GM12878 (cell line): ENCODE measurements at regions not wholly inside any gene's neighbourhood (a gene's known extent, or its start where the extent isn't known, plus 50 kb on each side); places are given as distances from the start of the nearest gene placed in this dataset.

Experiments used
- CHD1 ChIP-seq: IDR thresholded peaks from 2 replicates; pipeline ENCODE4 v1.6.1; 2012; ENCODE audit warnings: low read depth, low read length, improper control_type of control experiment
- ETV6 ChIP-seq, 2 experiments: fragments of 450-650 bp in 1 of 2; IDR thresholded peaks in 1 of 2; conservative IDR thresholded peaks in 1 of 2; 2 replicates each; pipeline ENCODE4 v1.6.1; 2014; ENCODE audit warnings: antibody characterized with exemption in 1 of 2, borderline replicate concordance in 1 of 2, low read depth in 1 of 2, mild to moderate bottlenecking in 1 of 2, moderate library complexity in 1 of 2
- JUNB ChIP-seq: IDR thresholded peaks from 2 replicates; pipeline ENCODE4 v1.6.1; 2016; ENCODE audit warnings: antibody characterized with exemption, mild to moderate bottlenecking
- KAT2A ChIP-seq: conservative IDR thresholded peaks from 2 replicates; pipeline ENCODE4 v1.6.1; 2011; ENCODE audit warnings: low read depth, low read length; ENCODE audit not compliant: control insufficient read depth
- MTA3 ChIP-seq: IDR thresholded peaks from 2 replicates; pipeline ENCODE4 v1.6.1; 2012; ENCODE audit warnings: low read length, inconsistent platforms, borderline replicate concordance
- MYC ChIP-seq: IDR thresholded peaks from 2 replicates; pipeline ENCODE4 v1.6.1; 2011; ENCODE audit warnings: mild to moderate bottlenecking, low read length, moderate library complexity, inconsistent platforms; ENCODE audit not compliant: insufficient read depth, insufficient replicate concordance, insufficient read length, severe bottlenecking
- NR2C2 ChIP-seq: IDR thresholded peaks from 2 replicates; pipeline ENCODE4 v1.6.1; 2011; ENCODE audit warnings: borderline replicate concordance, low read depth; ENCODE audit not compliant: control insufficient read depth, insufficient read length
- SMC3 ChIP-seq: IDR thresholded peaks from 2 replicates; pipeline ENCODE4 v1.6.1; 2011; ENCODE audit warnings: low read length, improper control_type of control experiment, borderline replicate concordance
- SRF ChIP-seq, 2 experiments: IDR thresholded peaks; 2 replicates each; pipeline ENCODE4 v1.6.1; 2011; ENCODE audit warnings: low read depth in 2 of 2, low read length in 2 of 2, mild to moderate bottlenecking in 1 of 2, moderate library complexity in 1 of 2
- TCF7 ChIP-seq: IDR thresholded peaks from 2 replicates; pipeline ENCODE4 v1.6.1; 2014; ENCODE audit warnings: antibody characterized with exemption, borderline replicate concordance
- TF ChIP-seq, protein P1 (sequence below), 3 experiments: IDR thresholded peaks in 2 of 3; conservative IDR thresholded peaks in 1 of 3; 2 replicates each; pipeline ENCODE4 v1.5.1; 2011; ENCODE audit warnings: low read depth in 3 of 3, low read length in 3 of 3, mild to moderate bottlenecking in 3 of 3, control low read depth in 2 of 3, moderate library complexity in 2 of 3, inconsistent platforms in 1 of 3, mixed read lengths in 1 of 3; ENCODE audit not compliant: control insufficient read depth in 2 of 3, insufficient read depth in 1 of 3; ENCODE audit errors: extremely low read depth in 1 of 3

DNA sequence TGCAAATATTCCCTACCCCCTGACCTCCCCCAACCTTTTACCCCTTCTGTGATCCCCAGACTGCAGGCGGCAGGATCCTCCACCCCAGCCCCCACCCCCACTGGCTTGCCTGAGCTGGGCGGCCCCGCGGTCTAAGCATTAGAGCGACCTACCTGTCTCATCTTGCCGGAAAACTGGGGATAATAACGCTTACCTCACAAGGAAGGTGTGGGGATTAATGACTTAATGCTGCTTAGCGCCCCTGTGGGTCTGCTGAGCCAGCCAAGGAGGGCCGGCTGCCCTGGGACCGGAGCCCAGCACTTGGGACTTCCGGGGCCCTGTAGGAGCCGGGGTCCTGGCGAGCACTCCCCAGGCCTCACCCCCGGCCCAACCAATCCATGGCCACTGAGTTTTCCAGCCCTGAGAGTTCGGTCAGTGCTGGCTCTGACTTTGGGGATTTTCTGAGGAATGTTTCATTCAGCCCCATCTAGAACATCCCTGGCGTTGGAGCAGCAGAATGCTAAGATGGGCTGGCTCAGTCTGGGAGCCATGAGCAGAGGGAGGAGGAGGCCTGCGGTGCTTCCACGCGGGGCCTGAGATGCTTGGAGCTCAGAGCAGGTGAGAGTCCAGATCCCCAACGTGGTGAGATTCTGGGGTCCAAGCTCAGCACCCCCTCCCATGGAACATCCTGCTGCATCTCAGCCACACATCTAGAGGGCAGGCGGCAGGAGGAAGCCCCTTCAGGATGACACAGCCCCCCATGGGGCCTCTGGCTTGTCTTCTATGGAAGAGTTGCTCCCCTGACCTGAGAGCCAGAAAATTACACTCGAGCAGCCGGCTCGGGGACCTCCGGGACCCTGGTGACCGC, 97.9 kb downstream of the RIPK4 start:
- no peak for TF ChIP-seq KAT2A
- TF ChIP-seq, protein P1, sequence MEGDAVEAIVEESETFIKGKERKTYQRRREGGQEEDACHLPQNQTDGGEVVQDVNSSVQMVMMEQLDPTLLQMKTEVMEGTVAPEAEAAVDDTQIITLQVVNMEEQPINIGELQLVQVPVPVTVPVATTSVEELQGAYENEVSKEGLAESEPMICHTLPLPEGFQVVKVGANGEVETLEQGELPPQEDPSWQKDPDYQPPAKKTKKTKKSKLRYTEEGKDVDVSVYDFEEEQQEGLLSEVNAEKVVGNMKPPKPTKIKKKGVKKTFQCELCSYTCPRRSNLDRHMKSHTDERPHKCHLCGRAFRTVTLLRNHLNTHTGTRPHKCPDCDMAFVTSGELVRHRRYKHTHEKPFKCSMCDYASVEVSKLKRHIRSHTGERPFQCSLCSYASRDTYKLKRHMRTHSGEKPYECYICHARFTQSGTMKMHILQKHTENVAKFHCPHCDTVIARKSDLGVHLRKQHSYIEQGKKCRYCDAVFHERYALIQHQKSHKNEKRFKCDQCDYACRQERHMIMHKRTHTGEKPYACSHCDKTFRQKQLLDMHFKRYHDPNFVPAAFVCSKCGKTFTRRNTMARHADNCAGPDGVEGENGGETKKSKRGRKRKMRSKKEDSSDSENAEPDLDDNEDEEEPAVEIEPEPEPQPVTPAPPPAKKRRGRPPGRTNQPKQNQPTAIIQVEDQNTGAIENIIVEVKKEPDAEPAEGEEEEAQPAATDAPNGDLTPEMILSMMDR (IDR thresholded peaks at IDR 0.05 in 2 of 3, conservative IDR thresholded peaks at IDR 0.05 in 1 of 3; ENCODE audit: control insufficient read depth in 2 of 3, extremely low read depth in 1 of 3, insufficient read depth in 1 of 3, low read depth in 3 of 3, low read length in 3 of 3): no peak
- no peak for TF ChIP-seq SRF (IDR thresholded peaks at IDR 0.05; ENCODE audit: low read depth in 2 of 2, low read length in 2 of 2)
- no peak for TF ChIP-seq NR2C2
- TF ChIP-seq TCF7: no peak
- TF ChIP-seq MYC: no peak
- TF ChIP-seq JUNB: no peak
- TF ChIP-seq MTA3: no peak
- TF ChIP-seq SMC3: no peak
- TF ChIP-seq ETV6 (conservative IDR thresholded peaks at IDR 0.05 in 1 of 2, IDR thresholded peaks at IDR 0.05 in 1 of 2; ENCODE audit: borderline replicate concordance in 1 of 2, low read depth in 1 of 2): no peak
- no peak for TF ChIP-seq CHD1
